ENCODE measurements at regions not wholly inside any gene's neighbourhood (a gene's known extent, or its start where the extent isn't known, plus 50 kb on each side); places are given as distances from the start of the nearest gene placed in this dataset.
"Not testable (repeated sequence)": the region's sequence is repeated elsewhere in the genome, so short reads cannot be mapped to it uniquely, and the experiment has no call there.

GRCh38 chr6:113027780-113028179 is 680.6 kb downstream of the RFPL4B start:
- no peak overlapping the region for H3K4me3 ChIP-seq (ENCODE audit: low read depth, low read length)
- TF ChIP-seq, protein P1, sequence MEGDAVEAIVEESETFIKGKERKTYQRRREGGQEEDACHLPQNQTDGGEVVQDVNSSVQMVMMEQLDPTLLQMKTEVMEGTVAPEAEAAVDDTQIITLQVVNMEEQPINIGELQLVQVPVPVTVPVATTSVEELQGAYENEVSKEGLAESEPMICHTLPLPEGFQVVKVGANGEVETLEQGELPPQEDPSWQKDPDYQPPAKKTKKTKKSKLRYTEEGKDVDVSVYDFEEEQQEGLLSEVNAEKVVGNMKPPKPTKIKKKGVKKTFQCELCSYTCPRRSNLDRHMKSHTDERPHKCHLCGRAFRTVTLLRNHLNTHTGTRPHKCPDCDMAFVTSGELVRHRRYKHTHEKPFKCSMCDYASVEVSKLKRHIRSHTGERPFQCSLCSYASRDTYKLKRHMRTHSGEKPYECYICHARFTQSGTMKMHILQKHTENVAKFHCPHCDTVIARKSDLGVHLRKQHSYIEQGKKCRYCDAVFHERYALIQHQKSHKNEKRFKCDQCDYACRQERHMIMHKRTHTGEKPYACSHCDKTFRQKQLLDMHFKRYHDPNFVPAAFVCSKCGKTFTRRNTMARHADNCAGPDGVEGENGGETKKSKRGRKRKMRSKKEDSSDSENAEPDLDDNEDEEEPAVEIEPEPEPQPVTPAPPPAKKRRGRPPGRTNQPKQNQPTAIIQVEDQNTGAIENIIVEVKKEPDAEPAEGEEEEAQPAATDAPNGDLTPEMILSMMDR (IDR thresholded peaks at IDR 0.05; ENCODE audit: low read depth, low read length) = no peak

DNA sequence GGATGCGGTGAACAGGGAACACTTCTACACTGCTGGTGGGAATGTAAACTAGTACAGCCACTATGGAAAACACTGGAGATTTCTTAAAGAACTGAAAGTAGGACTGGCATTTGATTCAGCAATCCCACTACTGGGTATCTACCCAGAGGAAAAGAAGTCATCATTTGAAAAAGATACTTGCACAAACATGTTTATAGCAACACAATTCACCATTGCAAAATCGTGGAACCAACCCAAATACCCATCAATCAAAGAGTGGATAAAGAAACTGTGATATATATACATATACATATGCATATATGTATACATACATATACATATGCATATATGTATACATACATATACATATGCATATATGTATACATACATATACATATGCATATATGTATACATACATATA is 682.0 kb downstream of the RFPL4B start:
- not testable (repeated sequence) for H3K4me3 ChIP-seq (ENCODE audit: low read depth, low read length)

DNA sequence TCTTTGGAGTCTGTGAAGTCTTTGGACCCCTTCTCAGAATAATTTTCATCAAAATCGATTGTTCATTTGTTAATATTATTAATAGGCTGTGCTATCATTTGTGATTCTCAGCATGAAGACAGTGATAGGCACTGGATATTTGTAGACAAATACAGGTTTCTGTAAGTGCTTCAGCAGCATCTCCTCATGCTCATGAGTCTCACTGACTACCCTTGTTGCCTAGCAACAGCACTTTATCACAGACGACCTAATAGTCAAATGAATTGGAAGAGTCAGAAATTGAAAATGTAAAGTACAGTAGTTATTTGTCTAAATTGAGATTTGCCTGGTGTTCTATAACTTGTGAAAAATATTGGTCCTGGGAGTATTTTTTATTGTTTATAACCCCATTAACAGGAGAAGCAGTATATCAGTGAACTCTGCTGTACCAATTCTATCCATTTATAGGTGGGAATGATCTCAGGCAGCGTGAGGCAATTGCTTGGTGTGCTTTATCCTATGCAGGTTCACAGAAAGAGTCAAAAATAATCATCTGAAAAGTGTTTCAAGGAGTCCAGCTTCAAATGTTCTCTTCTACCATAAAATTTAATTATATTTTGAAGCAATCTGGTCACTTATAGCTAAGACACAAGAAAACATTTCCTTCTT is 684.6 kb downstream of the RFPL4B start:
- TF ChIP-seq, protein P1 (IDR thresholded peaks at IDR 0.05; ENCODE audit: low read depth, low read length) = no peak
- H3K4me3 ChIP-seq (ENCODE audit: low read depth, low read length) = no peak overlapping the region

DNA sequence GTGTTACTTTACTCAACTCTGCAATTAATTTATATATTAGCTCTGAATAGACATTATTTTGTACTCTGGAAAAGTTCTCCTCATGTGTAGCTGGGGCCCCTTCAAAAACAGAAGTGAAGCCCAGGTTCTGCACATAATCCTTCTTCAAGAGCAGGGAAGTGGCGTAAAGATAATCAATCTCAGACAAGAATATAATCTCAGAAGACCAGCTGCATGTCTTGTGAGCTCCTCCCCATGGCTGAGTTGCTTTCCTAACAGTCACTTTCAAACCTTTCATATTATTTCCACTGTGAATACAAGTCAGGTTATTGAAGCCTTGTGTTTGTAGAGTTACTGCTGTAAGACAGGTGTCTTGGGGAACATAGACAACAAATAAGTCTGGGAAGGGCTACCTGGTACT is 691.9 kb downstream of the RFPL4B start:
- TF ChIP-seq, protein P1 (IDR thresholded peaks at IDR 0.05; ENCODE audit: low read depth, low read length) = no peak
- H3K4me3 ChIP-seq (ENCODE audit: low read depth, low read length) = no peak overlapping the region

GRCh38 chr6:113047148-113047547 is 700.0 kb downstream of the RFPL4B start:
- TF ChIP-seq, protein P1 (IDR thresholded peaks at IDR 0.05; ENCODE audit: low read depth, low read length) = no peak
- no peak overlapping the region for H3K4me3 ChIP-seq (ENCODE audit: low read depth, low read length)

- no peak overlapping the region for H3K4me3 ChIP-seq (ENCODE audit: low read depth, low read length)
- TF ChIP-seq, protein P1 (IDR thresholded peaks at IDR 0.05; ENCODE audit: low read depth, low read length) = no peak
Measured at GRCh38 chr6:113047932-113048331, 700.8 kb downstream of the RFPL4B start.

DNA sequence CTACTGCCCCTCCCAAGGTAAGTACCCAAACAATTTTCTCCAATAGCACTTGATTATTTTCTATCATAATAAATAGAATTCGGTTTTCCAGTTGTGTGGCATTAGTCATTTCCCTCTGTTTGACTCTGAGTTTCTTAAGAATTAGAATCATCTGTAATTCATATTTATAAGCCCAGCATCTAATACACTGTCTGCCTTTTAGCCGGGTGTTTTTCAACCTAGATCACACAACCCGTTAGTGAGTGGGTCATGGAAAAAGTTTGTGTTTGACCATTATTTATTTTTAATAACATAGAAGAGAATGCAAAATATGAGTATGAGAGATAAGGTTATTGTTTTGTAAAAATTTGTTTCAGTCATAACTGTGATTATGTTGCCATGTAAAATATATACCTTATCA is 701.6 kb downstream of the RFPL4B start:
- TF ChIP-seq, protein P1 (IDR thresholded peaks at IDR 0.05; ENCODE audit: low read depth, low read length) = no peak

DNA sequence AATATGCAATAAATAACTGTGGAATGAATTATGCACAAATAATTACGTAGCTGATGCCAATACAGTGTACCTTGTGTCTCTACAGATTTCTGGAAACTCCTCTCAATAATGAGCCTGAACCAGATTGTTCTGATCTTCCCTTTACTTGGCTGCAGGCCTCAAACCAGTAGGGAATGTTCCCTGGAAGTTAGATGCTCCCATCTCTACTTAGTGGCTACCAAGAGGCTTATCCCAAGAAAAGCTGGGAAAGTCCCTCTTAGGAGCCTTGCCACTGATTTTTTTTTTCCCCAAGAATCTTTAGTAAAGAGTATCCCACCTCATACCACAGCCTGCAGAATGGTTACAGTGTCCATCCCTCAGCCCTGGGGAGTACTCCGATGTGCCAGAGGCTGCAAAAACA is 702.1 kb downstream of the RFPL4B start:
- TF ChIP-seq, protein P1 (IDR thresholded peaks at IDR 0.05; ENCODE audit: low read depth, low read length) = no peak
- H3K4me3 ChIP-seq (ENCODE audit: low read depth, low read length) = no peak overlapping the region

More for the DNA sequence above, 701.6 kb downstream of the RFPL4B start:
- no peak overlapping the region for H3K4me3 ChIP-seq (ENCODE audit: low read depth, low read length)
